Loucy (cell line): ENCODE measurements at regions not wholly inside any gene's neighbourhood (a gene's known extent, or its start where the extent isn't known, plus 50 kb on each side); places are given as distances from the start of the nearest gene placed in this dataset.

Experiments used
- CTCF ChIP-seq: fragments of 200-600 bp; sonication (generic); conservative IDR thresholded peaks from 2 replicates; pipeline ENCODE4 v1.5.1; 2014; ENCODE audit warnings: mild to moderate bottlenecking, antibody characterized with exemption, low read length
- EZH2phosphoT487 ChIP-seq: fragments of 200-600 bp; IDR thresholded peaks from 2 replicates; pipeline ENCODE4 v1.6.1; 2018; ENCODE audit warnings: antibody characterized with exemption, mild to moderate bottlenecking, moderate library complexity, borderline replicate concordance

GRCh38 chr13:81326913-81327312 is 986.0 kb upstream of the SPRY2 start:
- TF ChIP-seq CTCF (no peak), EZH2phosphoT487 (no peak)
